A673 (cell line): ENCODE measurements at regions not wholly inside any gene's neighbourhood (a gene's known extent, or its start where the extent isn't known, plus 50 kb on each side); places are given as distances from the start of the nearest gene placed in this dataset.

Experiments used
- BruUV-seq: library from RNA; stranded (reverse); fragments of 400-500 nt; replicated peaks from 2 replicates; lab custom pipeline; 2021; lab: Mats Ljungman, UMichigan
- CTCF ChIA-PET: fragments of 300-600 bp; sonication (Branson Sonifier 250); formaldehyde crosslinking; loops from one replicate; lab custom pipeline; 2022; ENCODE audit warnings: antibody characterized with exemption; lab: Charles Lee
- POLR2A ChIA-PET: fragments of 300-600 bp; sonication (Branson Sonifier 250); formaldehyde crosslinking; loops from one replicate; lab custom pipeline; 2022; ENCODE audit warnings: antibody characterized with exemption; ENCODE audit not compliant: low non-redundant PET; lab: Charles Lee
- DNase-seq: peaks from one replicate; pipeline ENCODE4 v3.0.0-alpha.2; 2015; ENCODE audit warnings: low spot score
- H3K27ac ChIP-seq: fragments of 200-600 bp; sonication (generic); 2 replicates; pipeline ENCODE4 v1.5.1; 2016; ENCODE audit warnings: mixed run types, low read depth, mild to moderate bottlenecking, mixed read lengths, antibody characterized with exemption, low read length; ENCODE audit not compliant: poor library complexity, severe bottlenecking
- H3K27me3 ChIP-seq: fragments of 200-600 bp; sonication (generic); replicated peaks from 2 replicates; pipeline ENCODE4 v1.6.1; 2017; ENCODE audit warnings: mixed run types, low read depth, mild to moderate bottlenecking, mixed read lengths, antibody characterized with exemption, low read length; ENCODE audit not compliant: insufficient read depth, poor library complexity
- H3K36me3 ChIP-seq: fragments of 200-600 bp; sonication (generic); 2 replicates; pipeline ENCODE4 v1.6.1; 2016; ENCODE audit warnings: mixed run types, mild to moderate bottlenecking, mixed read lengths, antibody characterized with exemption, low read length; ENCODE audit not compliant: insufficient read depth, poor library complexity, severe bottlenecking
- H3K4me1 ChIP-seq: fragments of 200-600 bp; sonication (generic); 2 replicates; pipeline ENCODE4 v1.6.1; 2017; ENCODE audit warnings: mixed run types, mild to moderate bottlenecking, mixed read lengths, antibody characterized with exemption, low read length; ENCODE audit not compliant: insufficient read depth, poor library complexity, severe bottlenecking
- H3K4me3 ChIP-seq: fragments of 200-600 bp; sonication (generic); 2 replicates; pipeline ENCODE4 v1.5.1; 2016; ENCODE audit warnings: low read depth, mixed run types, mild to moderate bottlenecking, mixed read lengths, low read length; ENCODE audit not compliant: poor library complexity, severe bottlenecking
- H3K9me3 ChIP-seq: fragments of 200-600 bp; sonication (generic); 2 replicates; pipeline ENCODE4 v1.6.1; 2016; ENCODE audit warnings: mixed run types, low read depth, mild to moderate bottlenecking, mixed read lengths, antibody characterized with exemption, low read length; ENCODE audit not compliant: poor library complexity, severe bottlenecking
- EZH2 ChIP-seq: fragments of 200-600 bp; sonication (generic); IDR thresholded peaks from 2 replicates; pipeline ENCODE4 v1.6.1; 2017; ENCODE audit warnings: borderline replicate concordance, low read depth, mild to moderate bottlenecking, mixed read lengths, antibody characterized with exemption, low read length; ENCODE audit not compliant: poor library complexity, severe bottlenecking
- intact Hi-C: fragments of 100-400 bp; cut with micrococcal nuclease; formaldehyde crosslinking; loops from one replicate; pipeline ENCODE4 v1.10.0; 2022; ENCODE audit not compliant: unreplicated experiment
- TF ChIP-seq, protein P1 (sequence below): fragments of 300-800, 200-600 bp; sonication (generic); conservative IDR thresholded peaks from 2 replicates; pipeline ENCODE4 v1.5.1; 2017; ENCODE audit warnings: low read depth, mild to moderate bottlenecking, antibody characterized with exemption, low read length, moderate library complexity, mixed read lengths

- Histone ChIP-seq H3K36me3 (no peaks in the 10 kb centered on the region), H3K27me3 (no peaks in the 10 kb centered on the region), H3K27ac (no peak overlapping the region), H3K9me3 (no peaks in the 10 kb centered on the region), H3K4me3 (no peak overlapping the region), H3K4me1 (no peaks in the 10 kb centered on the region)
- no peak for TF ChIP-seq EZH2
- TF ChIP-seq, protein P1, sequence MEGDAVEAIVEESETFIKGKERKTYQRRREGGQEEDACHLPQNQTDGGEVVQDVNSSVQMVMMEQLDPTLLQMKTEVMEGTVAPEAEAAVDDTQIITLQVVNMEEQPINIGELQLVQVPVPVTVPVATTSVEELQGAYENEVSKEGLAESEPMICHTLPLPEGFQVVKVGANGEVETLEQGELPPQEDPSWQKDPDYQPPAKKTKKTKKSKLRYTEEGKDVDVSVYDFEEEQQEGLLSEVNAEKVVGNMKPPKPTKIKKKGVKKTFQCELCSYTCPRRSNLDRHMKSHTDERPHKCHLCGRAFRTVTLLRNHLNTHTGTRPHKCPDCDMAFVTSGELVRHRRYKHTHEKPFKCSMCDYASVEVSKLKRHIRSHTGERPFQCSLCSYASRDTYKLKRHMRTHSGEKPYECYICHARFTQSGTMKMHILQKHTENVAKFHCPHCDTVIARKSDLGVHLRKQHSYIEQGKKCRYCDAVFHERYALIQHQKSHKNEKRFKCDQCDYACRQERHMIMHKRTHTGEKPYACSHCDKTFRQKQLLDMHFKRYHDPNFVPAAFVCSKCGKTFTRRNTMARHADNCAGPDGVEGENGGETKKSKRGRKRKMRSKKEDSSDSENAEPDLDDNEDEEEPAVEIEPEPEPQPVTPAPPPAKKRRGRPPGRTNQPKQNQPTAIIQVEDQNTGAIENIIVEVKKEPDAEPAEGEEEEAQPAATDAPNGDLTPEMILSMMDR: no peak
- ChIA-PET POLR2A (no interaction called here), CTCF (no interaction called here)
- no TSS peak for BruUV-seq
- intact Hi-C loops: no loop called here
- no peak for DNase-seq
These were observed 1633.9 kb downstream of the GRIK2 start for GRCh38 chr6:103027271-103027931.

DNA sequence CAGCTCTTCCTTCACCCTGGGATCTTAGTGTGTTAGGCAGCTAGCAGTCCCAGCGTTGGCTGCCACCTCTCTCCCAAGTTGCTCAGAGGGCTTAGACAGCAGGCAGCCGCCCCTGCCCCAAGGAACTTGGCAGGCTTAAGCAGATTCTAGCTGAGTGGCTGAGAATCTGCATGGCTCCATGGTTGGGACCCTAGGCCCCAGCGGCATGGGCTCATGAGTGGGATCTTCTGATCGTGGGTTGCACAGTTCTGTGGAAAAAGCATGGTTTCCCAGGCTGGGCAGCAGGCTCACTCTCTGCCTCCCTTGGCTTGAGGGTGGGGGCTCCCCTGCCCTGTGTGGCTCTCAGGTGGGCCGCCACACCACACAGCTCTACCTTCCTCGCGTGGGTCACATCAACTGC is 1624.9 kb downstream of the GRIK2 start:
- Histone ChIP-seq H3K27me3 (no peaks in the 10 kb centered on the region), H3K4me3 (no peak overlapping the region), H3K27ac (no peak overlapping the region), H3K4me1 (no peaks in the 10 kb centered on the region), H3K36me3 (no peaks in the 10 kb centered on the region), H3K9me3 (no peaks in the 10 kb centered on the region)
- intact Hi-C loops: no loop called here
- CTCF ChIA-PET: no interaction called here
- DNase-seq: no peak
- POLR2A ChIA-PET: no interaction called here
- no TSS peak for BruUV-seq
- TF ChIP-seq EZH2: no peak
- TF ChIP-seq, protein P1: no peak

DNA sequence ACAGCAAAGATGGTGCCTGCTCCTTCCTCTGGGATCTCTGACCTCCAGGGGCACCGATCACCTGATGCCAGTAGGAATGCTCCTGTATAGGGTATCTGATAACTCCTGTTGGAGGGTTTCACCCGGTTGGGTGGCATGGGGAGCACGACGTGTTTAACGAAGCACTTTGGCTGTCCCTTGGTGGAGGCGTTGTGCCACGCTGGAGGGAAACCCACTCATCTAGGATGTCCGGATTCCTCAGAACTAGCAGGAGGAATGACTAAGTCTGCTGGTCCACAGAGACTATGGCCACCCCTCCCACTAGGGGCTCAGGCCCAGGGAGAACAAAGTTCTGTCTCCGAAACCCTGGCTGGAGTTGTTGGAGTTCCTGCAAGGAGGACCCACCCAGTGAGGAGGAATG is 1624.4 kb downstream of the GRIK2 start:
- ChIA-PET CTCF (no interaction called here), POLR2A (no interaction called here)
- Histone ChIP-seq H3K9me3 (no peaks in the 10 kb centered on the region), H3K4me3 (no peak overlapping the region), H3K27ac (no peak overlapping the region), H3K27me3 (no peaks in the 10 kb centered on the region), H3K4me1 (no peaks in the 10 kb centered on the region), H3K36me3 (no peaks in the 10 kb centered on the region)
- no TSS peak for BruUV-seq
- no peak for DNase-seq
- no peak for TF ChIP-seq EZH2
- TF ChIP-seq, protein P1: no peak
- intact Hi-C loops: no loop called here
